Ishikawa (cell line): ENCODE measurements at regions not wholly inside any gene's neighbourhood (a gene's known extent, or its start where the extent isn't known, plus 50 kb on each side); places are given as distances from the start of the nearest gene placed in this dataset.

Experiments used
- CEBPB ChIP-seq: IDR thresholded peaks from 2 replicates; pipeline ENCODE4 v1.6.1; 2012
- CREB1 ChIP-seq: IDR thresholded peaks from 2 replicates; pipeline ENCODE4 v1.6.1; 2012; ENCODE audit warnings: low read depth
- EGR1 ChIP-seq: IDR thresholded peaks from 2 replicates; pipeline ENCODE4 v1.6.1; 2012
- EP300 ChIP-seq: IDR thresholded peaks from 2 replicates; pipeline ENCODE4 v1.6.1; 2012; ENCODE audit warnings: borderline replicate concordance
- FOXM1 ChIP-seq: IDR thresholded peaks from 2 replicates; pipeline ENCODE4 v1.6.1; 2012; ENCODE audit warnings: low read depth, borderline replicate concordance
- NFIC ChIP-seq: IDR thresholded peaks from 2 replicates; pipeline ENCODE4 v1.6.1; 2012
- RAD21 ChIP-seq: IDR thresholded peaks from 2 replicates; pipeline ENCODE4 v1.6.1; 2012; ENCODE audit warnings: low read depth
- REST ChIP-seq: IDR thresholded peaks from 2 replicates; pipeline ENCODE4 v1.6.1; 2012; ENCODE audit warnings: low read depth, mild to moderate bottlenecking
- TAF1 ChIP-seq: IDR thresholded peaks from 2 replicates; pipeline ENCODE4 v1.6.1; 2012; ENCODE audit warnings: low read depth, mild to moderate bottlenecking
- TCF12 ChIP-seq: IDR thresholded peaks from 2 replicates; pipeline ENCODE4 v1.6.1; 2012; ENCODE audit warnings: low read depth
- TEAD4 ChIP-seq: IDR thresholded peaks from 2 replicates; pipeline ENCODE4 v1.6.1; 2012
- YY1 ChIP-seq: IDR thresholded peaks from 2 replicates; pipeline ENCODE4 v1.6.1; 2012; ENCODE audit warnings: low read depth
- ZBTB7A ChIP-seq: IDR thresholded peaks from 2 replicates; pipeline ENCODE4 v1.6.1; 2012; ENCODE audit warnings: low read depth
- TF ChIP-seq, protein P1 (sequence below): IDR thresholded peaks from 2 replicates; pipeline ENCODE4 v1.6.1; 2012
- TF ChIP-seq, protein P2 (sequence below): IDR thresholded peaks from 2 replicates; pipeline ENCODE4 v1.6.1; 2012

DNA sequence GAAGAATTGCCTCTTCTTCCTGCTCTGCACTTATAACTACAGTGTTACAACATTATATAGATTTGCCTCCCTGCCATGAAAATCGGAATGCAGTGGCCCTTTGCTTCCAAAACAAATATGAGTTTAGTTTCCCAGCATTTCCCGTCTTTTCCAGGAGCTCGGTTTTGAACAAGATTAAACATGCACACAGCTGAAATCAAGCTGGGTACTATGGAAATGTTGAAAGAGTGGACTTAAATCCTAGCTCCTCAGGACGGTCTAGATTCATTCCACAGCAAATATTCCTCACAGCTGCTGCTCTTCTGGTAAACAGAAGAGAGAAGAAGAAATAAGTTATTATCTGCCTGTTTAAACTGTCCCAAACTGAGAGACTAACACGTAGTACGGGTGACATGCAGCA lies 161.4 kb downstream of the PIK3R1 start:
- TF ChIP-seq YY1 = no peak
- no peak for TF ChIP-seq TCF12
- no peak for TF ChIP-seq TAF1
- TF ChIP-seq TEAD4 = no peak
- no peak for TF ChIP-seq REST
- TF ChIP-seq NFIC = no peak
- TF ChIP-seq CEBPB = no peak
- TF ChIP-seq, protein P1, sequence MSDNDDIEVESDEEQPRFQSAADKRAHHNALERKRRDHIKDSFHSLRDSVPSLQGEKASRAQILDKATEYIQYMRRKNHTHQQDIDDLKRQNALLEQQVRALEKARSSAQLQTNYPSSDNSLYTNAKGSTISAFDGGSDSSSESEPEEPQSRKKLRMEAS = no peak
- TF ChIP-seq CREB1 = no peak
- no peak for TF ChIP-seq EP300
- TF ChIP-seq ZBTB7A = no peak
- no peak for TF ChIP-seq EGR1
- TF ChIP-seq, protein P2, sequence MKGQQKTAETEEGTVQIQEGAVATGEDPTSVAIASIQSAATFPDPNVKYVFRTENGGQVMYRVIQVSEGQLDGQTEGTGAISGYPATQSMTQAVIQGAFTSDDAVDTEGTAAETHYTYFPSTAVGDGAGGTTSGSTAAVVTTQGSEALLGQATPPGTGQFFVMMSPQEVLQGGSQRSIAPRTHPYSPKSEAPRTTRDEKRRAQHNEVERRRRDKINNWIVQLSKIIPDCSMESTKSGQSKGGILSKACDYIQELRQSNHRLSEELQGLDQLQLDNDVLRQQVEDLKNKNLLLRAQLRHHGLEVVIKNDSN = no peak
- no peak for TF ChIP-seq FOXM1
- no peak for TF ChIP-seq RAD21

GRCh38 chr5:68377733-68378132 lies 162.2 kb downstream of the PIK3R1 start:
- TF ChIP-seq CREB1 (no peak), FOXM1 (no peak), EGR1 (no peak), YY1 (no peak), CEBPB (no peak), REST (no peak)

DNA sequence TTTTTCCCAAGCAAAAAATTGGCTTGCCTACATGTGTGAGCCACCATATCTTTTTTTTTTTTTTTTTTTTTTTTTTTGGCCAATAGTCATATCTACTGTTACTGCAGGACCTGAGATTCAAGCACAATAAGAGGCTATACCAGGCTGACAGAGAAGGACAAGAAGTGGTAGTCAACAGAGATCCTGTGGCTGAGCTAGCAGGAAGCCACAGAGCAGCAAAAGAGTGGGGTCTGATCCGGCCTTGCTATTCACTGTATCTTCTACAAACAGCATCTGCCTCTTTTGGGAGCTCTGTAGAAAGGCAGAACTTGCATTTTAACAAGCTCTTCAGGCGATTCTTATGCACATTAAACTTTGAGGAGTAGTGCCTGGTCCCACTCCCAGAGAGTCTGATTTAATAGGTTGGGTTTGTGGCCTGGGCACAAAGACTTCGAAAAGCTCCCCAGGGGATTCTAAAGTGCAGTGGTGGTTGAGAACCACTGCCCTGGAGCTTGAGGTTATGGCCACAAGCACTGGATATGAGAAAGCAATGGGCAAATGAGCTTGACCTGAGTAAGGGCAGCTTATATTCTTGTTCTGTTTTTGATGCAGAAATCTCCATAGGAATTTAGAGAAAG lies 162.8 kb downstream of the PIK3R1 start:
- TF ChIP-seq EGR1 = no peak
- no peak for TF ChIP-seq YY1

DNA sequence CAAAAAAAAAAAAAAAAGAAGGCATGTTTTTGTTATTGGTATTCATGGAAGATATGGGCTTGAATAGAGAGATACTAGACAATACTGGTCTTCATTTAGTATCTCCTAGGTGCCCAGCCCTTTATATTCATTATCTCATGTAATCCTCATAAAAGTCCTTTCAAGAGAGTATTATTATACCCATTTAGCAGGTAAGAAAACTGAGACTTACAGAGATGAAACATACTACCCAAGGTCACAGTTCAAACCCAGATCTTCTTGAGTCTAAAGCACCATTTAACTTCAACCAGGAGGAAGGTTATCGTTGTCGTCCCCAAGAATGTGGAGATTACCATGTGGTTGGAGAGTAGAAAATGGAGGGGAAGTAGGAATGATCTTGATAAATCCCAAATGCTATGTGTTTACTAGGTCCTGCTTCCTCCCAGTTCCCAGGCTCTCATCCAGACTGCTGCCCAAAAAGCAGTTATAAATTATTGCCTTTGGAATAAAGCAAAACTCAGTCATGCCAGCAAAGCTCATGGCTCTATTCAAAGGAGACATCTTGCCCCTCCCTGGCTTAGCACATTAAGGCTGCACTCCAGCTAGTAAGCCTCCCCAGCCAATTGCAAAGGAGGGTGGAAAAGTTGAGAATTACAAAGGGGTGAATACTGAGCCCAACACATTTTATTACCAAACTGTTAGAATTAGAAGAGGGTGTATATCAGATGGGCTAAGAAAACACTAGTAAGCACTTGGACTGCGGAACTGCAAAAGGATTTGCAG lies 163.9 kb downstream of the PIK3R1 start:
- TF ChIP-seq YY1 = no peak
- TF ChIP-seq EP300 = no peak
- TF ChIP-seq EGR1 = no peak
- no peak for TF ChIP-seq FOXM1
- TF ChIP-seq, protein P2 = no peak
- no peak for TF ChIP-seq TCF12
- no peak for TF ChIP-seq TEAD4
- TF ChIP-seq, protein P1 = no peak
- no peak for TF ChIP-seq CREB1
- no peak for TF ChIP-seq ZBTB7A
- no peak for TF ChIP-seq REST
- no peak for TF ChIP-seq NFIC
- no peak for TF ChIP-seq RAD21
